ENCODE measurements at regions not wholly inside any gene's neighbourhood (a gene's known extent, or its start where the extent isn't known, plus 50 kb on each side); places are given as distances from the start of the nearest gene placed in this dataset.

- peaks cover 15% of the 10 kb centered on the region for H3K4me1 ChIP-seq
- no peak for DNase-seq
- no peak overlapping the region for H3K4me3 ChIP-seq
- no peak for TF ChIP-seq CTCF (IDR thresholded peaks at IDR 0.05; ENCODE audit: borderline replicate concordance)
- H3K9me3 ChIP-seq (replicated peaks), result no peaks in the 10 kb centered on the region
- H3K36me3 ChIP-seq, result no peaks in the 10 kb centered on the region
- intact Hi-C loops (cut with micrococcal nuclease), result no loop called here
- H3K27me3 ChIP-seq (ENCODE audit: low read depth), result peaks cover 6% of the 10 kb centered on the region
- no peak overlapping the region for H3K27ac ChIP-seq (replicated peaks)
Measured at GRCh38 chr20:60304026-60304590, 345.9 kb downstream of the CDH26 start.

- Histone ChIP-seq H3K4me3 (no peak overlapping the region), H3K27ac (replicated peaks) (no peak overlapping the region), H3K4me1 (peaks cover 15% of the 10 kb centered on the region), H3K27me3 (ENCODE audit: low read depth) (peaks cover 6% of the 10 kb centered on the region), H3K9me3 (replicated peaks) (no peaks in the 10 kb centered on the region), H3K36me3 (no peaks in the 10 kb centered on the region)
- no peak for TF ChIP-seq CTCF (IDR thresholded peaks at IDR 0.05; ENCODE audit: borderline replicate concordance)
- intact Hi-C loops (cut with micrococcal nuclease), result no loop called here
- no peak for DNase-seq
Measured at GRCh38 chr20:60304931-60305330, 346.7 kb downstream of the CDH26 start.

- H3K4me1 ChIP-seq, result peaks cover 15% of the 10 kb centered on the region
- no peak for DNase-seq
- no peaks in the 10 kb centered on the region for H3K9me3 ChIP-seq (replicated peaks)
- peaks cover 6% of the 10 kb centered on the region for H3K27me3 ChIP-seq (ENCODE audit: low read depth)
- intact Hi-C loops (cut with micrococcal nuclease), result no loop called here
- peak; percentile 9 for TF ChIP-seq CTCF (IDR thresholded peaks at IDR 0.05; ENCODE audit: borderline replicate concordance)
- H3K4me3 ChIP-seq, result no peak overlapping the region
- no peaks in the 10 kb centered on the region for H3K36me3 ChIP-seq
- H3K27ac ChIP-seq (replicated peaks), result peak overlapping the region; percentile 3
Measured at GRCh38 chr20:60306105-60306504, 347.9 kb downstream of the CDH26 start.

- Histone ChIP-seq H3K4me1 (peaks cover 15% of the 10 kb centered on the region), H3K9me3 (replicated peaks) (no peaks in the 10 kb centered on the region), H3K27ac (replicated peaks) (no peak overlapping the region), H3K27me3 (ENCODE audit: low read depth) (peaks cover 6% of the 10 kb centered on the region), H3K4me3 (no peak overlapping the region), H3K36me3 (no peaks in the 10 kb centered on the region)
- no peak for TF ChIP-seq CTCF (IDR thresholded peaks at IDR 0.05; ENCODE audit: borderline replicate concordance)
- intact Hi-C loops (cut with micrococcal nuclease), result no loop called here
- no peak for DNase-seq
Measured at GRCh38 chr20:60306551-60306950, 348.3 kb downstream of the CDH26 start.

GRCh38 chr20:60310560-60311349 lies 352.5 kb downstream of the CDH26 start:
- peaks cover 6% of the 10 kb centered on the region for H3K27me3 ChIP-seq (ENCODE audit: low read depth)
- H3K36me3 ChIP-seq, result no peaks in the 10 kb centered on the region
- H3K4me1 ChIP-seq, result peaks cover 10% of the 10 kb centered on the region
- DNase-seq, result no peak
- no peaks in the 10 kb centered on the region for H3K9me3 ChIP-seq (replicated peaks)
- intact Hi-C loops (cut with micrococcal nuclease), result no loop called here
- H3K27ac ChIP-seq (replicated peaks), result no peak overlapping the region
- no peak overlapping the region for H3K4me3 ChIP-seq
- TF ChIP-seq CTCF (IDR thresholded peaks at IDR 0.05; ENCODE audit: borderline replicate concordance), result no peak
